ENCODE measurements at regions not wholly inside any gene's neighbourhood (a gene's known extent, or its start where the extent isn't known, plus 50 kb on each side); places are given as distances from the start of the nearest gene placed in this dataset.

DNA sequence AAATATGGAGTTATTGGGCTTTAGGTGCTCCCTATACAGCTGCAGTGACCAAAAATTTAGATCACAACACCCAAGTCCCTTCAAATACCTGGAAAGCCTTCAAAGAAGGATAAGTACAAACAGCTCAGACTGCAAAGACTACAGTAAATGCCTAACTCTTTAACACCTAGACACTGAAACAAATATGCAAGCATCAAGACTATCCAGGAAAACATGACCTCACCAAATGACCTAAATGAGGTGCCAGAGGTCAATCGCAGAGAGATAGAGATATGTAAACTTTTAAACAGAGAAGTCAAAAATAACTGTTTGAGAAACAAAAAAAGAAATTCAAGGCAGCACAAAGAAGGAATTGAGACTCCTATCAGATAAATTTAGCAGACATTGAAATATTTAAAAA is 753.8 kb upstream of the B3GALT2 start:
- FAIRE-seq (no peak), ATAC-seq (no peak), DNase-seq (ENCODE audit: low read depth in 1 of 2, low spot score in 1 of 2) (no peak)
- Histone ChIP-seq H3K4me2 (no peak overlapping the region), H3K4me3 (no peak overlapping the region), H3K27ac (no peak overlapping the region), H3K9me3 (no peaks in the 10 kb centered on the region), H3K4me1 (no peaks in the 10 kb centered on the region)
- TF ChIP-seq MAZ (IDR thresholded peaks at IDR 0.05; ENCODE audit: borderline replicate concordance, low read depth, low read length), result no peak
- TF ChIP-seq HOXB5 (CRISPR knock-in tag; IDR thresholded peaks at IDR 0.05), result no peak
- TF ChIP-seq MAX (IDR thresholded peaks at IDR 0.05), result no peak
- no peak for TF ChIP-seq HMGXB4 (CRISPR knock-in tag; IDR thresholded peaks at IDR 0.05; ENCODE audit: borderline replicate concordance)
- no peak for TF ChIP-seq NFE2L2 (conservative IDR thresholded peaks at IDR 0.05; ENCODE audit: low read length)
- no peak for TF ChIP-seq BHLHE40 (IDR thresholded peaks at IDR 0.05; ENCODE audit: low read depth, low read length)
- no peak for TF ChIP-seq RARB (CRISPR knock-in tag; IDR thresholded peaks at IDR 0.05)
- TF ChIP-seq CHD2 (IDR thresholded peaks at IDR 0.05; ENCODE audit: low read length, partially characterized antibody), result no peak
- TF ChIP-seq MAFK (IDR thresholded peaks at IDR 0.05; ENCODE audit: partially characterized antibody), result no peak
- no peak for TF ChIP-seq TFCP2L1 (CRISPR knock-in tag; IDR thresholded peaks at IDR 0.05)
- TF ChIP-seq EP300 (IDR thresholded peaks at IDR 0.05), result no peak
- TF ChIP-seq BCL3 (IDR thresholded peaks at IDR 0.05), result no peak
- no peak for TF ChIP-seq EHF (CRISPR knock-in tag; IDR thresholded peaks at IDR 0.05)
- no peak for TF ChIP-seq KDM5A (IDR thresholded peaks at IDR 0.05)
- TF ChIP-seq POLR2AphosphoS2 (conservative IDR thresholded peaks at IDR 0.05; ENCODE audit: low read length), result no peak
- TF ChIP-seq JUNB (IDR thresholded peaks at IDR 0.05), result no peak
- TF ChIP-seq, protein P1, sequence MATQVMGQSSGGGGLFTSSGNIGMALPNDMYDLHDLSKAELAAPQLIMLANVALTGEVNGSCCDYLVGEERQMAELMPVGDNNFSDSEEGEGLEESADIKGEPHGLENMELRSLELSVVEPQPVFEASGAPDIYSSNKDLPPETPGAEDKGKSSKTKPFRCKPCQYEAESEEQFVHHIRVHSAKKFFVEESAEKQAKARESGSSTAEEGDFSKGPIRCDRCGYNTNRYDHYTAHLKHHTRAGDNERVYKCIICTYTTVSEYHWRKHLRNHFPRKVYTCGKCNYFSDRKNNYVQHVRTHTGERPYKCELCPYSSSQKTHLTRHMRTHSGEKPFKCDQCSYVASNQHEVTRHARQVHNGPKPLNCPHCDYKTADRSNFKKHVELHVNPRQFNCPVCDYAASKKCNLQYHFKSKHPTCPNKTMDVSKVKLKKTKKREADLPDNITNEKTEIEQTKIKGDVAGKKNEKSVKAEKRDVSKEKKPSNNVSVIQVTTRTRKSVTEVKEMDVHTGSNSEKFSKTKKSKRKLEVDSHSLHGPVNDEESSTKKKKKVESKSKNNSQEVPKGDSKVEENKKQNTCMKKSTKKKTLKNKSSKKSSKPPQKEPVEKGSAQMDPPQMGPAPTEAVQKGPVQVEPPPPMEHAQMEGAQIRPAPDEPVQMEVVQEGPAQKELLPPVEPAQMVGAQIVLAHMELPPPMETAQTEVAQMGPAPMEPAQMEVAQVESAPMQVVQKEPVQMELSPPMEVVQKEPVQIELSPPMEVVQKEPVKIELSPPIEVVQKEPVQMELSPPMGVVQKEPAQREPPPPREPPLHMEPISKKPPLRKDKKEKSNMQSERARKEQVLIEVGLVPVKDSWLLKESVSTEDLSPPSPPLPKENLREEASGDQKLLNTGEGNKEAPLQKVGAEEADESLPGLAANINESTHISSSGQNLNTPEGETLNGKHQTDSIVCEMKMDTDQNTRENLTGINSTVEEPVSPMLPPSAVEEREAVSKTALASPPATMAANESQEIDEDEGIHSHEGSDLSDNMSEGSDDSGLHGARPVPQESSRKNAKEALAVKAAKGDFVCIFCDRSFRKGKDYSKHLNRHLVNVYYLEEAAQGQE (IDR thresholded peaks at IDR 0.05), result no peak
- no peak for TF ChIP-seq HOXB13 (CRISPR knock-in tag; IDR thresholded peaks at IDR 0.05; ENCODE audit: low read depth)
- WGBS (ENCODE audit: missing lambda C conversion rate), result 94% methylated on average over 1 of the region's 1 CpG
- ChIA-PET POLR2A (no interaction called here), CTCF (interaction anchor here (0.5 kb wide), 1 partner anchor 14 kb away, joined by 3 read pairs; no protein-coding TSS in a partner anchor)

GRCh38 chr1:193939585-193939984 is 753.2 kb upstream of the B3GALT2 start:
- DNase-seq (ENCODE audit: low read depth in 1 of 2, low spot score in 1 of 2) (no peak), ATAC-seq (no peak), FAIRE-seq (no peak)
- POLR2A ChIA-PET, result no interaction called here
- CTCF ChIA-PET, result interaction anchor here (0.8 kb wide), 1 partner anchor 28 kb away, joined by 3 read pairs; no protein-coding TSS in a partner anchor
- H3K4me1 ChIP-seq, result no peaks in the 10 kb centered on the region
- no peaks in the 10 kb centered on the region for H3K9me3 ChIP-seq
- no peak overlapping the region for H3K4me3 ChIP-seq
- H3K27ac ChIP-seq, result no peak overlapping the region
- H3K4me2 ChIP-seq, result no peak overlapping the region
- TF ChIP-seq ZC3H11A (IDR thresholded peaks at IDR 0.05) (no peak), SMC3 (IDR thresholded peaks at IDR 0.05) (no peak), POLR2AphosphoS2 (conservative IDR thresholded peaks at IDR 0.05; ENCODE audit: low read length) (no peak), RFX5 (IDR thresholded peaks at IDR 0.05) (no peak), CTCF (IDR thresholded peaks at IDR 0.05) (no peak)
- 91% methylated on average over 3 of the region's 3 CpGs for WGBS (ENCODE audit: missing lambda C conversion rate)

All from A549 (cell line).